GM12892 (cell line): ENCODE measurements at regions not wholly inside any gene's neighbourhood (a gene's known extent, or its start where the extent isn't known, plus 50 kb on each side); places are given as distances from the start of the nearest gene placed in this dataset.

ENCODE experiments used
- POLR2A ChIP-seq: IDR thresholded peaks from 2 replicates; pipeline ENCODE4 v1.6.1; 2011; ENCODE audit warnings: low read depth, low read length, control low read depth
- POLR2AphosphoS5 ChIP-seq: IDR thresholded peaks from 2 replicates; pipeline ENCODE4 v1.6.1; 2011; ENCODE audit warnings: low read depth, low read length, control low read depth
- TAF1 ChIP-seq: IDR thresholded peaks from 2 replicates; pipeline ENCODE4 v1.6.1; 2011; ENCODE audit warnings: low read depth, mild to moderate bottlenecking, control low read depth, low read length, borderline replicate concordance

DNA sequence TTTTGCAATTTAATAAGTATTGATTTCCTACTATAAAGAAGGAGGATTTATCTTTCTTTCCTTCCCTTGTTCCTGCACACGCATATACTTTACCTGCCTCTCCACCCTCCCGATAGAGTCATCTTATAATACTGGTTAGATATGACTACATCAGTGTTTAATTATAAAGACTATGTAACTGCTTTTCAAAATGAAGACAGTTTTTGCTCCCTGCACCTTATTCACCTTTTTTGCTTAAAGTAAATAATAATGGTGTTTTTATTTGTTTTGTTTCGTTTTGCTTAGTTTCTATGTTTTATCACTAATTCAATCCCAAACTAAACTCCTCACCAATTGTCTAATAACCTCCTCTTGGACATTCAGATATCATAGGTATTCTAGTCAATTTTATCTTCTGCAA is 101.9 kb upstream of the RORA start:
- TF ChIP-seq POLR2AphosphoS5 (no peak), TAF1 (no peak), POLR2A (no peak)
